ENCODE measurements at regions not wholly inside any gene's neighbourhood (a gene's known extent, or its start where the extent isn't known, plus 50 kb on each side); places are given as distances from the start of the nearest gene placed in this dataset.

- TF ChIP-seq CTCF (IDR thresholded peaks at IDR 0.05), result no peak
- TF ChIP-seq EP300 (IDR thresholded peaks at IDR 0.05), result no peak
Measured at GRCh38 chr3:102756706-102757105, 321.9 kb downstream of the ZPLD1 start.

All from sigmoid colon (tissue), 4 donors.